Type B pancreatic cell (in vitro differentiated cells): ENCODE measurements at regions not wholly inside any gene's neighbourhood (a gene's known extent, or its start where the extent isn't known, plus 50 kb on each side); places are given as distances from the start of the nearest gene placed in this dataset.

Experiments used
- DNase-seq: peaks from one replicate; pipeline ENCODE4 v3.0.0; 2021; ENCODE audit warnings: mixed read lengths; ENCODE audit not compliant: unreplicated experiment; ENCODE audit errors: extremely low spot score
- H3K27ac Mint-ChIP-seq: 2 replicates; pipeline ENCODE4 v1.8.0; 2021; ENCODE audit warnings: mild to moderate bottlenecking, mixed read lengths
- H3K27me3 Mint-ChIP-seq: 2 replicates; pipeline ENCODE4 v1.8.0; 2021; ENCODE audit warnings: mixed read lengths
- H3K36me3 Mint-ChIP-seq: 2 replicates; pipeline ENCODE4 v1.8.0; 2021; ENCODE audit warnings: mixed read lengths
- H3K4me1 Mint-ChIP-seq: one replicate; pipeline ENCODE4 v1.8.0; 2021; ENCODE audit warnings: mixed read lengths; ENCODE audit not compliant: unreplicated experiment
- H3K4me3 Mint-ChIP-seq: 2 replicates; pipeline ENCODE4 v1.8.0; 2021; ENCODE audit warnings: mild to moderate bottlenecking, mixed read lengths
- H3K9me3 Mint-ChIP-seq: 2 replicates; pipeline ENCODE4 v1.8.0; 2021; ENCODE audit warnings: mixed read lengths
- CTCF ChIP-seq: fragments of 200-600 bp; sonication (generic); conservative IDR thresholded peaks from 2 replicates; pipeline ENCODE4 v1.5.0; 2021; ENCODE audit warnings: antibody characterized with exemption, mild to moderate bottlenecking

GRCh38 chr18:6575908-6576307 is 153.6 kb upstream of the ARHGAP28 start:
- no peak overlapping the region for H3K27ac Mint-ChIP-seq
- H3K4me1 Mint-ChIP-seq: peaks cover 9% of the 10 kb centered on the region
- peaks cover 3% of the 10 kb centered on the region for H3K36me3 Mint-ChIP-seq
- no peak for TF ChIP-seq CTCF
- no peak overlapping the region for H3K4me3 Mint-ChIP-seq
- no peaks in the 10 kb centered on the region for H3K9me3 Mint-ChIP-seq
- no peak for DNase-seq
- no peaks in the 10 kb centered on the region for H3K27me3 Mint-ChIP-seq

GRCh38 chr18:6576718-6577375 is 152.7 kb upstream of the ARHGAP28 start:
- peaks cover 7% of the 10 kb centered on the region for H3K9me3 Mint-ChIP-seq
- no peak overlapping the region for H3K4me3 Mint-ChIP-seq
- H3K4me1 Mint-ChIP-seq: peaks cover 9% of the 10 kb centered on the region
- no peak for TF ChIP-seq CTCF
- H3K27ac Mint-ChIP-seq: no peak overlapping the region
- DNase-seq: no peak
- no peaks in the 10 kb centered on the region for H3K27me3 Mint-ChIP-seq
- peaks cover 3% of the 10 kb centered on the region for H3K36me3 Mint-ChIP-seq

GRCh38 chr18:6578686-6579085 is 150.8 kb upstream of the ARHGAP28 start:
- Mint-ChIP-seq H3K4me3 (no peak overlapping the region), H3K27me3 (no peaks in the 10 kb centered on the region), H3K36me3 (peaks cover 3% of the 10 kb centered on the region), H3K27ac (no peak overlapping the region), H3K4me1 (peaks cover 9% of the 10 kb centered on the region), H3K9me3 (peaks cover 14% of the 10 kb centered on the region)
- TF ChIP-seq CTCF: no peak
- DNase-seq: no peak

- no peak for TF ChIP-seq CTCF
- Mint-ChIP-seq H3K9me3 (peaks cover 21% of the 10 kb centered on the region), H3K27me3 (no peaks in the 10 kb centered on the region), H3K27ac (no peak overlapping the region), H3K4me3 (no peak overlapping the region), H3K4me1 (peaks cover 9% of the 10 kb centered on the region), H3K36me3 (peaks cover 3% of the 10 kb centered on the region)
- DNase-seq: no peak
Observed at GRCh38 chr18:6579486-6579885, 150.0 kb upstream of the ARHGAP28 start.

- TF ChIP-seq CTCF: no peak
- H3K27me3 Mint-ChIP-seq: no peaks in the 10 kb centered on the region
- H3K4me3 Mint-ChIP-seq: no peak overlapping the region
- peaks cover 26% of the 10 kb centered on the region for H3K9me3 Mint-ChIP-seq
- peaks cover 4% of the 10 kb centered on the region for H3K4me1 Mint-ChIP-seq
- H3K36me3 Mint-ChIP-seq: peaks cover 3% of the 10 kb centered on the region
- H3K27ac Mint-ChIP-seq: no peak overlapping the region
- no peak for DNase-seq
Observed at GRCh38 chr18:6580401-6580800, 149.1 kb upstream of the ARHGAP28 start.

GRCh38 chr18:6589923-6590322 is 139.6 kb upstream of the ARHGAP28 start:
- no peak for TF ChIP-seq CTCF
- Mint-ChIP-seq H3K27me3 (no peaks in the 10 kb centered on the region), H3K4me3 (no peak overlapping the region), H3K4me1 (peaks cover 21% of the 10 kb centered on the region), H3K27ac (no peak overlapping the region), H3K36me3 (peaks cover 5% of the 10 kb centered on the region), H3K9me3 (peaks cover 8% of the 10 kb centered on the region)
- no peak for DNase-seq
